ENCODE measurements at regions not wholly inside any gene's neighbourhood (a gene's known extent, or its start where the extent isn't known, plus 50 kb on each side); places are given as distances from the start of the nearest gene placed in this dataset.

DNA sequence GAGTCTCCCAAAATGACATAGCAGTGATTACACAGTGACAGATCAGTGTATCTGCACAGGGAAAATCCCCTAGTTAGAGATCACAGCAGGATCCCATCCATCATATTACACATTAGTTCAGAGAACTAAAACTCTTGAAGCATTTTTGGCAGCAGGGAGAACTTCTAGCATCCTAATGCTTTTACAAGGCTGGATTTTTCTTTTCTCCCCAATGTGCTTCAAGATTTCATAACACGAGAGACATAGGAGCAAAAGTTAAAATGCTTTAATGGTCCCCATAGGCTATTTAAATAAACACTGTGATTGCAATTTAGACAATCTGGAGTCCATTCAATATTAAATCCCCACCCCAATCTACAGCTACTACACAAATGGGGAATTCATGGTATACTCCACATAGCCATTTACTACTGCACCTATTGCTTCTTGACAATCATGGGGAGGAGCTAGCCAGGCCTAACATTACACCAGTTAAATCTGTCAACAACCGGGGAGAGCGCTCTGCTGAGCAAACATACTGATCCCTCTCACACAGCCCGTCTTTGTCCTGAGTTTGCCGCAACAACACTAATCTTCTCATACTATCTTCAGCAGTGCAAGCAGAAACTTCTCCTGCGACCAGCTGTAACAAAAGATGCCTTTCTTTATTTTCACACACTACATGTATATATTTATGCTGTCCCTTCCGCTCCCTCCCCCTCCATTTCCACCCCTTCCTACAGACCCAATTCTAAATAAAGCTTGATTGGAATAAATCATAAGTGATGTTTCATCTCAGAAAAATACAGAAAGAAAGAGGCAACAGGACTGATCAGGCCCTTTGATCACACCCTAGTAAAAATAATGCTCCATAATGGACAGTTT lies 120.3 kb upstream of the SOX5 start:
- DNase-seq: no peak

DNA sequence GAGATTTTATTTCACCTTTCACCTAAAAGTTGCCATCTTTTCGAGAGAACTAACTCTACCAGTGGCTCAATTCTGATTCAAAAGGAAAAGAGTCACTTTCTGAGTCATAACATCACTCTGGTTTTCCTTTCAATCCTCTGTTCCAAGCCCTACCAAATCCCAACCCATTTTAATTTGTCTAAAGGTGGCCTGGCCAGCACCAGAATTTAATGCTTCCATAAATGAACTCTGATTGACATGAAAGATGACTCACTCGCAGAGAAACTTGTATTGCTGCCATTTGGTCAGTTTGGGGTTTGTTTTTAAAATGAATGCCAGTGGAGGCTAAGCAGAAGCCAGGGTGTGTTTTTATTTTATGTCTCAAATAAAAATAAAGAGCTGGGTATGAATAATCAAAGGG lies 117.4 kb upstream of the SOX5 start:
- DNase-seq: no peak

DNA sequence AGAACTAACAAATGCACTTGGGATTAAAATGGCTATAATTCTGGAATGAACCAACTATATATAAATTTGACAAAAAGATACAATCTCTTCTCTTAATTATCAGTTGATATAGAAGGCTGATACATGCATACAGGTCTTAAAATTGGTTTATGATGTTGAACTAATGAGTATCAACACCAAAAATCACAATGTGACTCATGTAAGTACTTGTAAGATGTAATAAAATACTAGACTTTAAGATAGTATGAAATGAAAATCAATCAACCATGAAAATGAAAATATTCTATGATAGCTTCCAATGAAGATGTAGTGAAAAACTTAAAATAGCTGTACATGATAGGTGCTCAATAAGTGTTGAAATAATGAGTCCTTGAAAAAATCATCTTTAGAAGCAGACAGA lies 116.6 kb upstream of the SOX5 start:
- DNase-seq: no peak

GRCh38 chr12:24062642-24063245 lies 113.3 kb upstream of the SOX5 start:
- DNase-seq: no peak

- no peak for DNase-seq
Observed at GRCh38 chr12:24060089-24060488, 110.6 kb upstream of the SOX5 start.

GRCh38 chr12:24057920-24058476 lies 108.5 kb upstream of the SOX5 start:
- DNase-seq: no peak

- no peak for DNase-seq
Observed at GRCh38 chr12:24055747-24056146, 106.3 kb upstream of the SOX5 start.

DNA sequence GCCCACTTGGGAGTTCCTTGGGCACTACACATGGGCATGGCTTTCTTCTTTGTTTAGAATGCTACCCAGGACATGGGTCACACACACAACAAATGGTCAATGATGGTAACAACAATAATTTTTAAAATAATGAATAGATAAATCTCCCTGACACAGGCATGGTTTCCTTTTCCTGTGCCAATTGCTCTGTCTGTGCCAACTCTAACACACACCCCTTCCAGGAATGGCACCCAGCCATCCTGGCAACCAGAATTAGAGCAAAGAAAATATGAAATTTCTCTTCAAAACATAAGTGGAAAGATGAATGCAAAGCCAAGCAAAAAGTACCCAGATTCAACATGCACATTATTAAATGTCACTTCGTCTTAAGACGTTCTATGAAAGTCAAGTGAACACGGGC lies 104.9 kb upstream of the SOX5 start:
- no peak for DNase-seq

- no peak for DNase-seq
Observed at GRCh38 chr12:24049728-24050127, 100.3 kb upstream of the SOX5 start.

- no peak for DNase-seq
Observed at GRCh38 chr12:24049101-24049500, 99.6 kb upstream of the SOX5 start.

DNA sequence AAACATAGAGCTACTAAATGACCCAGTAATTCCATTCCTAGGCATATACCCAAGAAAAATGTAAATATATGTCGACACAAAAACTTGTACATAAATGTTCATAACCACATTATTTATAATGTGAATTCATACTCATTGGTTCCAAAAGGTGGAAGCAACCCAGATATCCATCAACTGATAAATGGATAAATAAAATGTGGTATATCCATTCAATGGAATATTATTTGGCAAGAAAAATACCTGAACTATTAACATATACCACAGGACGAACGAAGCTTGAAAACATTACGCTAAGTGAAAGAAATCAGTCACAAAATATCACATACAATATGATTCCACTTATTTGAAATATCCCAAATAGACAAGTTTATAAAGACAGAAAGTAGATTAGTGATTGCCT lies 99.0 kb upstream of the SOX5 start:
- no peak for DNase-seq

GRCh38 chr12:24047326-24047725 lies 97.9 kb upstream of the SOX5 start:
- no peak for DNase-seq

- no peak for DNase-seq
Observed at GRCh38 chr12:24045816-24046257, 96.4 kb upstream of the SOX5 start.

DNA sequence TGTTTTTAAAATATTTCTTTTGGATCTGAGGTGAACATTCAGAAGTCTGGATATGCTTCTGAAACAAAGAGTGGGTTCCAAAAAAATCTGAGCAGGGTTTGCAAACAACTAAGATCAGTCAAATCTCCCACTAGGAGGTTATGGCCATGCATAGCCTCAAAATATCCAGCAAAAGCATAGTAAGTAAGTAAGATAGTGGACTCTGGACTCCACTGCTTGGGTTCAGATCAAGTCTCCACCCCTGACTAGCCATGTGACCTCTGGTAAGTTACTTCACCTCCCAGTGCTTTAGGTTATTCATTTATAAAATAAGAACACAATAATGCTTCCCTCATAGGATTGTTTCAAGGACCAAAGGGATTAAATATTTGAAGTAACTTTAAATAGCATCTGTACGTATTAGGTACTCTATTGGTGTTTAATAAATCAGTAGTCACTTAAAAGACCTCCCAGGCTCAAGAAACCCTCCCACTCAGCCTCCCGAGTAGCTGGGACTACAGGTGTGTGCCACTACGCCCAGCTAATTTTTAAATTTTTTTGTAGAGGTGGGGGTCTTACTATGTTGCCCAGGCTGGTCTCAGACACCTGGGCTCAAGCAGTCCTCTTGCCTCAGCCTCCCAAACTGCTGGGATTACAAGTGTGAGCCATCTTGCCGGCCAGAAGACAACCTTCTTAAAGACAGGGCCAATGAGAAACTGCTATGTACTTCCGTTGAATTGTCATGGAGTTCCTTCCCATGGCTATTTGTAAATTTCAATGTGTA lies 95.7 kb upstream of the SOX5 start:
- no peak for DNase-seq

DNA sequence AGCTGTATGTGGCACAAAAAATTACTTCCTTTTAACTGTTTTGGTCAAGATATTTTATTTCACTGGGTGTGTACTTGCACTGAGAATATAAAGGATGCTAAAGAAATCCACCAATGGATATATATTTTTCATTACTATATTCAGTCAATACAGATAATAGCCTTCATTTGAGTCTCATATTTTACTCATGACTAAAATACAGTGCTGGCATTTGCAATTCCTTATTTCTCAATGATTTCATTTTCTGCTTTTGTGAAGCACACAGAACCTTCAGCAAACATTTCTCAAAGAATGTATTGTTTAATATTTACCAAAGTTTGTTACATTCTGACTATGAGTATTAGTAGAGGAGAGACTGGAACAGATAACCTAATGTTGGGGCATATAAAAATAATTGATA lies 93.2 kb upstream of the SOX5 start:
- DNase-seq: no peak

- no peak for DNase-seq
Observed at GRCh38 chr12:24039113-24039525, 89.6 kb upstream of the SOX5 start.

DNA sequence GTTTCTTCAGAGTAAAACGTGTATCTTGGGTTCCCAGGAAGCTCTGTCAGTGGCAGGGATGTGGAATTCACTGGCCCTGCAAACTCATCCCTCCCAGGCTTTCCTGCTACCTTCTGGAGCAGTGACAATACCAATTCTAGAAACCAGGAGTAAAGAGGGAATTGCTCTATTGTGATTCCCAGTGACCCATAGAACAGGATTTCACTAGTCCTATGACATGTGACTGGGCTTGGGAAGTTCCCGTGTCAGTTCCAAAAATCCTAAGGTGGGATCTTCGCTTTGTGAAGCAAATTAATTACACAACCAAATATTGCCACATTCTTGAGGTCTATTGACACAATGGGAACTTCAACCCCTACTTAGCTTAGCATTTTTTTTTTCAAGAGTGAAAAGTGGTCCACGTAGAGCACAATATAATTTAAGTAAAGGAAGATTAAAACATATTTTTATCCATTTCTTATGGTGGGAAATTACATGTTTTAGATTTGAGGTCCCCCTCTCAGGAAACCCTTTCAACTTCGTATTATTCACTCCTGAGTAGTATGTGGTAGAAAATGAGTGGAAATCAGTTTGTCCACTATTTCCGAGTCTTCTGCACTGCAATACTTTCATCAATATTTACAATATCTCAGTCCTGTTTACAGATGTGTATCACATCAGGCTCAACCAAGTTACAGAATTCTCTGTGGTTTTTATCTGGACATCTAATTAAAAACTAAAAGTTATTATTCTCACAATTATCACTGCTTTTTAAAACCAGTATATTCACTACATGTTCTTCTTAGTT lies 88.9 kb upstream of the SOX5 start:
- no peak for DNase-seq

DNA sequence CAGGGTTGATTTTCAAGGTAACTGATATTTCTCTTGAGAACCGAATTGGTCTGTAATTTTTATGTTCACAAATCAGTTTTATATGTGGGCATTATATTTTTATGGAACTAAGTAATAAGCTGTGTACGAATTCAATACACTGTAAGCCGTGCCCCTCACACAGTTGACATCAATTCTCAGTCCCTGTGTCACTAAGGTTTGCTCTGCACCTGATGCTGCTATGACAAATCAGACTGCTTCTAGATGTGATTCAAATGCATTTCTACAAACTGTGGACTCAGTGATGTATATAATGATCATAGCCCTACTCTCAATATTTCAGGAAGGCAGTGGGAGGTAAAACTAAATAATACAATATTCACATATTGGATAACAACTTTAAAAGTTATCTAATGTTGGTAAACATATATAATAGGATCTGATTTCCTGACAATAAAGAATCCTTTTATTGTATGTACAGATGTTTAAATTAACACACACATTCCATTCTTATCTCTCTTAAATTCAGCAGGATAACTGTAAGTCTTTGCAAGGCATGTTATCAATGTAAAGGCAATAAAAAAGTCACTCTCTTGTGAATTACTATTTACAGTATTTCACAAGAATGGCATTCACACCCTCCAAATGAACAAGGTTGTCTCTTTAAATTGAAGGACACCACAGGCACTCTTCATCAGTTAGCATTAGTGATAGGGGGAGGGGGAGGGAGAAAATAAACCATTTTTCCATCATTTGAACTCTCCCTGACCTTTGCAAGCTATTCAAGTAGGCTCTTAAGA lies 87.2 kb upstream of the SOX5 start:
- DNase-seq: no peak

- no peak for DNase-seq
Observed at GRCh38 chr12:24034894-24035293, 85.4 kb upstream of the SOX5 start.

- no peak for DNase-seq
Observed at GRCh38 chr12:24034160-24034559, 84.7 kb upstream of the SOX5 start.

GRCh38 chr12:24027352-24027751 lies 77.9 kb upstream of the SOX5 start:
- DNase-seq: no peak

All from CD4-positive, alpha-beta T cell treated with Interleukin-21 for 1 hour (primary cell).